ENCODE measurements at regions not wholly inside any gene's neighbourhood (a gene's known extent, or its start where the extent isn't known, plus 50 kb on each side); places are given as distances from the start of the nearest gene placed in this dataset.
A peak's percentile ranks its signal among the peaks of the same experiment; 100 is the strongest.

GRCh38 chr1:78283691-78284090, 207.1 kb upstream of the PTGFR start:
- ATAC-seq (no peak), DNase-seq (no peak)
- no peak overlapping the region for H2AFZ ChIP-seq (ENCODE audit: low read length)
- no peaks in the 10 kb centered on the region for H3K36me3 ChIP-seq (ENCODE audit: low read depth, low read length)
- H3F3A ChIP-seq (ENCODE audit: low read length, unreplicated experiment), result no peaks in the 10 kb centered on the region
- peaks cover 14% of the 10 kb centered on the region for H3K4me1 ChIP-seq (ENCODE audit: insufficient read depth, low read length)
- H3K27ac ChIP-seq (ENCODE audit: low read length), result no peak overlapping the region
- no peaks in the 10 kb centered on the region for H3K9me3 ChIP-seq (ENCODE audit: low read length)
- intact Hi-C loops (cut with micrococcal nuclease), result no loop called here
- no peak overlapping the region for H3K4me2 ChIP-seq (ENCODE audit: low read length)
- BruUV-seq (replicated peaks), result no TSS peak
- CTCF ChIA-PET, result interaction anchor here (0.6 kb wide), 1 partner anchor 29 kb away, joined by 4 read pairs; no protein-coding TSS in a partner anchor
- H3K4me3 ChIP-seq (ENCODE audit: low read length), result no peak overlapping the region
- H3K79me2 ChIP-seq (ENCODE audit: low read length), result no peaks in the 10 kb centered on the region
- H3K9ac ChIP-seq (ENCODE audit: low read length), result no peak overlapping the region
- no peaks in the 10 kb centered on the region for H4K20me1 ChIP-seq (ENCODE audit: low read length)
- no peaks in the 10 kb centered on the region for H3K9me2 ChIP-seq (replicated peaks; ENCODE audit: low read length)
- POLR2A ChIA-PET (ENCODE audit: unreplicated experiment), result no interaction called here
- TF ChIP-seq EZH2phosphoT487 (IDR thresholded peaks at IDR 0.05; ENCODE audit: borderline replicate concordance, low read length), result no peak
- TF ChIP-seq, protein P1, sequence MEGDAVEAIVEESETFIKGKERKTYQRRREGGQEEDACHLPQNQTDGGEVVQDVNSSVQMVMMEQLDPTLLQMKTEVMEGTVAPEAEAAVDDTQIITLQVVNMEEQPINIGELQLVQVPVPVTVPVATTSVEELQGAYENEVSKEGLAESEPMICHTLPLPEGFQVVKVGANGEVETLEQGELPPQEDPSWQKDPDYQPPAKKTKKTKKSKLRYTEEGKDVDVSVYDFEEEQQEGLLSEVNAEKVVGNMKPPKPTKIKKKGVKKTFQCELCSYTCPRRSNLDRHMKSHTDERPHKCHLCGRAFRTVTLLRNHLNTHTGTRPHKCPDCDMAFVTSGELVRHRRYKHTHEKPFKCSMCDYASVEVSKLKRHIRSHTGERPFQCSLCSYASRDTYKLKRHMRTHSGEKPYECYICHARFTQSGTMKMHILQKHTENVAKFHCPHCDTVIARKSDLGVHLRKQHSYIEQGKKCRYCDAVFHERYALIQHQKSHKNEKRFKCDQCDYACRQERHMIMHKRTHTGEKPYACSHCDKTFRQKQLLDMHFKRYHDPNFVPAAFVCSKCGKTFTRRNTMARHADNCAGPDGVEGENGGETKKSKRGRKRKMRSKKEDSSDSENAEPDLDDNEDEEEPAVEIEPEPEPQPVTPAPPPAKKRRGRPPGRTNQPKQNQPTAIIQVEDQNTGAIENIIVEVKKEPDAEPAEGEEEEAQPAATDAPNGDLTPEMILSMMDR (conservative IDR thresholded peaks at IDR 0.05; ENCODE audit: low read depth, low read length), result no peak
- no peak for TF ChIP-seq EZH2 (IDR thresholded peaks at IDR 0.05; ENCODE audit: low read length, unreplicated experiment)
- H3K27me3 ChIP-seq (ENCODE audit: low read length), result no peaks in the 10 kb centered on the region

- Histone ChIP-seq H3K9ac (ENCODE audit: low read length) (no peak overlapping the region), H3K4me3 (ENCODE audit: low read length) (no peak overlapping the region), H2AFZ (ENCODE audit: low read length) (no peak overlapping the region), H3K9me2 (replicated peaks; ENCODE audit: low read length) (no peaks in the 10 kb centered on the region), H3K4me2 (ENCODE audit: low read length) (no peak overlapping the region), H3K4me1 (ENCODE audit: insufficient read depth, low read length) (peaks cover 11% of the 10 kb centered on the region), H4K20me1 (ENCODE audit: low read length) (no peaks in the 10 kb centered on the region), H3K36me3 (ENCODE audit: low read depth, low read length) (no peaks in the 10 kb centered on the region), H3K27ac (ENCODE audit: low read length) (no peak overlapping the region), H3K79me2 (ENCODE audit: low read length) (no peaks in the 10 kb centered on the region), H3K27me3 (ENCODE audit: low read length) (no peaks in the 10 kb centered on the region), H3K9me3 (ENCODE audit: low read length) (no peaks in the 10 kb centered on the region), H3F3A (ENCODE audit: low read length, unreplicated experiment) (no peaks in the 10 kb centered on the region)
- DNase-seq, result no peak
- no TSS peak for BruUV-seq (replicated peaks)
- ChIA-PET POLR2A (ENCODE audit: unreplicated experiment) (no interaction called here), CTCF (no interaction called here)
- ATAC-seq, result no peak
- intact Hi-C loops (cut with micrococcal nuclease), result no loop called here
- TF ChIP-seq EZH2 (IDR thresholded peaks at IDR 0.05; ENCODE audit: low read length, unreplicated experiment), result no peak
- TF ChIP-seq, protein P1 (conservative IDR thresholded peaks at IDR 0.05; ENCODE audit: low read depth, low read length), result no peak
- TF ChIP-seq EZH2phosphoT487 (IDR thresholded peaks at IDR 0.05; ENCODE audit: borderline replicate concordance, low read length), result no peak
These were observed 206.4 kb upstream of the PTGFR start for GRCh38 chr1:78284354-78284753.

- TF ChIP-seq EZH2 (IDR thresholded peaks at IDR 0.05; ENCODE audit: low read length, unreplicated experiment) (no peak), EZH2phosphoT487 (IDR thresholded peaks at IDR 0.05; ENCODE audit: borderline replicate concordance, low read length) (no peak)
- TF ChIP-seq, protein P1 (conservative IDR thresholded peaks at IDR 0.05; ENCODE audit: low read depth, low read length), result no peak
- BruUV-seq (replicated peaks), result no TSS peak
- DNase-seq, result peak; percentile 84
These were observed 204.1 kb upstream of the PTGFR start for GRCh38 chr1:78286686-78287085.

More at GRCh38 chr1:78286686-78287085, 204.1 kb upstream of the PTGFR start:
- Histone ChIP-seq H3K4me1 (ENCODE audit: insufficient read depth, low read length) (peaks cover 11% of the 10 kb centered on the region), H3F3A (ENCODE audit: low read length, unreplicated experiment) (no peaks in the 10 kb centered on the region), H3K79me2 (ENCODE audit: low read length) (no peaks in the 10 kb centered on the region), H3K27ac (ENCODE audit: low read length) (peak overlapping the region; percentile 84), H4K20me1 (ENCODE audit: low read length) (no peaks in the 10 kb centered on the region), H3K36me3 (ENCODE audit: low read depth, low read length) (no peaks in the 10 kb centered on the region), H3K9ac (ENCODE audit: low read length) (peak overlapping the region; percentile 44; the same call in 1 of the 2 replicates), H3K4me2 (ENCODE audit: low read length) (peak overlapping the region; percentile 62), H3K27me3 (ENCODE audit: low read length) (no peaks in the 10 kb centered on the region), H2AFZ (ENCODE audit: low read length) (peak overlapping the region; percentile 49), H3K9me3 (ENCODE audit: low read length) (no peaks in the 10 kb centered on the region), H3K4me3 (ENCODE audit: low read length) (no peak overlapping the region), H3K9me2 (replicated peaks; ENCODE audit: low read length) (no peaks in the 10 kb centered on the region)
- ATAC-seq, result peak; percentile 94
- ChIA-PET POLR2A (ENCODE audit: unreplicated experiment) (no interaction called here), CTCF (interaction anchor here (0.6 kb wide), 1 partner anchor 312 kb away, joined by 3 read pairs; no protein-coding TSS in a partner anchor)
- intact Hi-C loops (cut with micrococcal nuclease), result loop anchor here (1.0 to 2.0 kb wide), 3 partner anchors 31 to 186 kb away; no protein-coding TSS in a partner anchor

All from PC-3 (cell line).